ENCODE measurements at regions not wholly inside any gene's neighbourhood (a gene's known extent, or its start where the extent isn't known, plus 50 kb on each side); places are given as distances from the start of the nearest gene placed in this dataset.

- TF ChIP-seq, protein P1, sequence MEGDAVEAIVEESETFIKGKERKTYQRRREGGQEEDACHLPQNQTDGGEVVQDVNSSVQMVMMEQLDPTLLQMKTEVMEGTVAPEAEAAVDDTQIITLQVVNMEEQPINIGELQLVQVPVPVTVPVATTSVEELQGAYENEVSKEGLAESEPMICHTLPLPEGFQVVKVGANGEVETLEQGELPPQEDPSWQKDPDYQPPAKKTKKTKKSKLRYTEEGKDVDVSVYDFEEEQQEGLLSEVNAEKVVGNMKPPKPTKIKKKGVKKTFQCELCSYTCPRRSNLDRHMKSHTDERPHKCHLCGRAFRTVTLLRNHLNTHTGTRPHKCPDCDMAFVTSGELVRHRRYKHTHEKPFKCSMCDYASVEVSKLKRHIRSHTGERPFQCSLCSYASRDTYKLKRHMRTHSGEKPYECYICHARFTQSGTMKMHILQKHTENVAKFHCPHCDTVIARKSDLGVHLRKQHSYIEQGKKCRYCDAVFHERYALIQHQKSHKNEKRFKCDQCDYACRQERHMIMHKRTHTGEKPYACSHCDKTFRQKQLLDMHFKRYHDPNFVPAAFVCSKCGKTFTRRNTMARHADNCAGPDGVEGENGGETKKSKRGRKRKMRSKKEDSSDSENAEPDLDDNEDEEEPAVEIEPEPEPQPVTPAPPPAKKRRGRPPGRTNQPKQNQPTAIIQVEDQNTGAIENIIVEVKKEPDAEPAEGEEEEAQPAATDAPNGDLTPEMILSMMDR (conservative IDR thresholded peaks at IDR 0.05 in 1 of 2, IDR thresholded peaks at IDR 0.05 in 1 of 2; ENCODE audit: extremely low read depth in 1 of 2, insufficient read depth in 1 of 2, low read depth in 1 of 2, low read length in 2 of 2), result no peak
- TF ChIP-seq EZH2 (IDR thresholded peaks at IDR 0.05; ENCODE audit: borderline replicate concordance, low read length), result no peak
Measured at GRCh38 chr7:114153700-114154099, 234.9 kb upstream of the PPP1R3A start.
